ENCODE measurements at regions not wholly inside any gene's neighbourhood (a gene's known extent, or its start where the extent isn't known, plus 50 kb on each side); places are given as distances from the start of the nearest gene placed in this dataset.
A peak's percentile ranks its signal among the peaks of the same experiment; 100 is the strongest.
"Not testable (repeated sequence)": the region's sequence is repeated elsewhere in the genome, so short reads cannot be mapped to it uniquely, and the experiment has no call there.

DNA sequence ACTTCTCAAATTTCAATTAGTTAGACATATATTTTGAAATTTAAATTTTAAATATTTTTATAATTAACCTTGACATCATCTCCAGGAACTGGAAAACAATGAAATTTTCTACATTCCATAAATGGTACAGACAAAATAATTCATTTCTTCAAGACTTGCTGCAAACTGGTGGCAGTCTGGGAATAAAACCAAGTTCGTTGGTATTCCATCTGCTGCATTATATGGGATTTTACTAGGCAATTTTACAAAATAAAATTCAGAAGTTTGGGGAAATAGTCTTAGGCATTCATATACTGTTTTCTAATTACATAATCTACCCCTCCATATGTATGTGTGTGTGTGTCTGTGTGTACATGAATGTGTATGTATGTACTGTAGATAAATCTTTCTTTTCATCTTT, 984.6 kb upstream of the KCND2 start:
- H3K9me3 ChIP-seq = peaks cover 0 to 7% (median 0%) of the 10 kb centered on the region in 12 donors
- no peaks in the 10 kb centered on the region for H3K27me3 ChIP-seq
- WGBS, 4 donors = 51 to 77% (median 70%) methylated on average over 1 of the region's 1 CpG
- DNase-seq (no peak), ATAC-seq (no peak)
- TF ChIP-seq, protein P1, sequence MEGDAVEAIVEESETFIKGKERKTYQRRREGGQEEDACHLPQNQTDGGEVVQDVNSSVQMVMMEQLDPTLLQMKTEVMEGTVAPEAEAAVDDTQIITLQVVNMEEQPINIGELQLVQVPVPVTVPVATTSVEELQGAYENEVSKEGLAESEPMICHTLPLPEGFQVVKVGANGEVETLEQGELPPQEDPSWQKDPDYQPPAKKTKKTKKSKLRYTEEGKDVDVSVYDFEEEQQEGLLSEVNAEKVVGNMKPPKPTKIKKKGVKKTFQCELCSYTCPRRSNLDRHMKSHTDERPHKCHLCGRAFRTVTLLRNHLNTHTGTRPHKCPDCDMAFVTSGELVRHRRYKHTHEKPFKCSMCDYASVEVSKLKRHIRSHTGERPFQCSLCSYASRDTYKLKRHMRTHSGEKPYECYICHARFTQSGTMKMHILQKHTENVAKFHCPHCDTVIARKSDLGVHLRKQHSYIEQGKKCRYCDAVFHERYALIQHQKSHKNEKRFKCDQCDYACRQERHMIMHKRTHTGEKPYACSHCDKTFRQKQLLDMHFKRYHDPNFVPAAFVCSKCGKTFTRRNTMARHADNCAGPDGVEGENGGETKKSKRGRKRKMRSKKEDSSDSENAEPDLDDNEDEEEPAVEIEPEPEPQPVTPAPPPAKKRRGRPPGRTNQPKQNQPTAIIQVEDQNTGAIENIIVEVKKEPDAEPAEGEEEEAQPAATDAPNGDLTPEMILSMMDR (IDR thresholded peaks at IDR 0.05) = no peak
- no peak for TF ChIP-seq POLR2A (IDR thresholded peaks at IDR 0.05)
- no peak overlapping the region for H3K4me3 ChIP-seq
- no peaks in the 10 kb centered on the region for H3K4me1 ChIP-seq
- intact Hi-C loops (cut with DNase I) = no loop called here
- no peak overlapping the region for H3K27ac ChIP-seq
- no peaks in the 10 kb centered on the region for H3K36me3 ChIP-seq

DNA sequence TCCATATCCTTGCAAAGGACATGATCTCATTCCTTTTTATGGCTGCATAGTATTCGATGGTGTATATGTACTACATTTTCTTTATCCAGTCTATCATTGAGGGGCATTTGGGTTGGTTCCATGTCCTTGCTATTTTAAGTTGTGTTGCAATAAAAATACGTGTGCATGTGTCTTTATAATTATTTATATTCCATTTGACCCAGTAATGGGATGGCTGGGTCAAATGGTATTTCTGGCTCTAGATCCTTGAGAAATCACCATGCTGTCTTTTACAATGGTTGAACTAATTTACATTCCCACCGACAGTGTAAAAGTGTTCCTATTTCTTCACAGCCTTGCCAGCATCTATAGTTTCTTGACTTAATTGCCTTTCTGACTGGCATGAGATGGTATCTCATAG, 972.6 kb upstream of the KCND2 start:
- H3K4me3 ChIP-seq; H3K36me3 ChIP-seq; H3K27me3 ChIP-seq; ATAC-seq; H3K4me1 ChIP-seq; DNase-seq; H3K9me3 ChIP-seq; intact Hi-C loops (cut with DNase I); H3K27ac ChIP-seq: not testable (repeated sequence)
- 55 to 68% (median 63%) methylated on average over 3 of the region's 3 CpGs for WGBS, 4 donors

DNA sequence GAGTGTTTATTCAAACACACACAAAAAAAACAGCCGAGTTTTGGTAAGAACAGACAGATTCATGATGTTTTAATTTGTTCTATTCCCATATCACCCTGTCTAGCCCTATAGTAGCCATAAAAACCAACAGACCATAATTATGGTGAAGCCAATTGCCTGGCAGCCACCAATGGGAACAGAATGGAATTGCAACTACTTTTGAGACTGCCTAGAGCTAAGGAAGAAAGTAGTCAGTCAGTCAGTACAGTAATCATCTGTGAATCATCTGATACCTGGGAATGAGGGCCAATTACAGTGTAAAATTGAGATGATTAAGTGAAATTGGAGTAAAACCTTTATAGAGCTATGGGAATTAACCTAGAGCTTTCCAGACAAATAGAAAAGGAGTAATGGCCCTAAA, 952.7 kb upstream of the KCND2 start:
- TF ChIP-seq, protein P1 (IDR thresholded peaks at IDR 0.05) = no peak
- TF ChIP-seq POLR2A (IDR thresholded peaks at IDR 0.05) = no peak
- Histone ChIP-seq H3K27ac (no peak overlapping the region), H3K36me3 (no peaks in the 10 kb centered on the region), H3K4me3 (no peak overlapping the region), H3K27me3 (no peaks in the 10 kb centered on the region), H3K9me3 (peaks cover 0 to 8% (median 0%) of the 10 kb centered on the region in 12 donors), H3K4me1 (no peaks in the 10 kb centered on the region)
- DNase-seq = no peak
- 28 to 48% (median 42%) methylated on average over 1 of the region's 1 CpG for WGBS, 4 donors
- no peak for ATAC-seq
- intact Hi-C loops (cut with DNase I) = no loop called here

DNA sequence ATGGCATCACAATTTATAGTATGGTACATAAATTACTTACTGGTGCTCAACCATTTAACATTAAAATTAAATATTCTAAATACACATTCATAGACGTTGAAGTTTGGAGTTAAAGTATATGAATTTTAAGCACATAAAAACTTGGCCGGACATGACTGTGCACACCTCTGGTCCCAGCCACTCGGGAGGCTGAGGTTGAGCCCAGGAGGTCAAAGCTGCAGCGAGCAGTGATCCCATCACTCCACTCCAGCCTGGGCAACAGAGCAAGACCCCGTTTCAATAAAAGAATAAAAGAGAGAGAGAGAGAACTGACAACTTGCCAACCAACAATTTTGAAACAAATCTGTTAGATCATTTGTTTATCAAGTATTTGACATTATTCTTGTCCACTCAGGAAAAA, 943.3 kb upstream of the KCND2 start:
- DNase-seq = peak in 1 of 5 donors; percentile 46
- WGBS, 4 donors = 74 to 81% (median 77%) methylated on average over 5 of the region's 5 CpGs
- intact Hi-C loops (cut with DNase I) = no loop called here

DNA sequence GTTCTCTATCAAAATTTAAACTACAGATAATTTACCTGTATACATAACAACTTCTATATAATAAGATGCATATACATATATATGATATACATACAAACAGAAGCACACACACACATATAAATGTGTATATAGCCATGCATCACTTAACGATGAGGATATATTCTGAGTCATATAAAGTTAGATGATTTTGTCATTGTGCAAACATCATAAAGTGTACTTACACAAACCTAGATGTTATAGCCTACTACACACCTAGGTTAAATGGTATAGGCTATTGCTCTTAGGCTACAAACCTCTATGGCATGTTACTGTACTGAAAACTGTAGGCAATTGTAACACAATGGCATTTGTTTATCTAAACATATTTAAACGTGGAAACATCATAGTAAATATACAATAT, 937.6 kb upstream of the KCND2 start:
- Histone ChIP-seq H3K4me1 (no peaks in the 10 kb centered on the region), H3K9me3 (peaks cover 0 to 4% (median 0%) of the 10 kb centered on the region in 12 donors), H3K27ac (no peak overlapping the region), H3K27me3 (no peaks in the 10 kb centered on the region), H3K4me3 (no peak overlapping the region), H3K36me3 (no peaks in the 10 kb centered on the region)
- WGBS, 4 donors = 50 to 64% (median 60%) methylated on average over 2 of the region's 2 CpGs
- intact Hi-C loops (cut with DNase I) = no loop called here
- TF ChIP-seq, protein P1 (IDR thresholded peaks at IDR 0.05) = no peak
- no peak for TF ChIP-seq POLR2A (IDR thresholded peaks at IDR 0.05)
- ATAC-seq (no peak), DNase-seq (no peak)

More for the DNA sequence above, 943.3 kb upstream of the KCND2 start:
- H3K9me3 ChIP-seq = peaks cover 0 to 12% (median 0%) of the 10 kb centered on the region in 12 donors
- no peaks in the 10 kb centered on the region for H3K27me3 ChIP-seq
- H3K4me1 ChIP-seq = no peaks in the 10 kb centered on the region
- no peaks in the 10 kb centered on the region for H3K36me3 ChIP-seq
- ATAC-seq = no peak
- H3K4me3 ChIP-seq = no peak overlapping the region
- TF ChIP-seq, protein P1 (IDR thresholded peaks at IDR 0.05) = no peak
- no peak for TF ChIP-seq POLR2A (IDR thresholded peaks at IDR 0.05)
- H3K27ac ChIP-seq = no peak overlapping the region

Data from heart left ventricle (tissue), 16 donors.